ENCODE measurements at regions not wholly inside any gene's neighbourhood (a gene's known extent, or its start where the extent isn't known, plus 50 kb on each side); places are given as distances from the start of the nearest gene placed in this dataset.

- TF ChIP-seq FIP1L1 (IDR thresholded peaks at IDR 0.05; ENCODE audit: low read depth, low read length, poor library complexity, severe bottlenecking) (no peak), NR1H2 (CRISPR knock-in tag; IDR thresholded peaks at IDR 0.05) (no peak), TBL1XR1 (IDR thresholded peaks at IDR 0.05; ENCODE audit: low read length in 2 of 2) (no peak), CAMTA2 (CRISPR knock-in tag; conservative IDR thresholded peaks at IDR 0.05) (no peak), ARID3A (IDR thresholded peaks at IDR 0.05; ENCODE audit: borderline replicate concordance, low read depth, low read length) (no peak), ZNF561 (CRISPR knock-in tag; conservative IDR thresholded peaks at IDR 0.05) (no peak), LEF1 (IDR thresholded peaks at IDR 0.05) (no peak), ZNF3 (CRISPR knock-in tag; IDR thresholded peaks at IDR 0.05) (no peak), MGA (IDR thresholded peaks at IDR 0.05) (peak; percentile 67), HNRNPH1 (optimal IDR thresholded peaks at IDR 0.05; ENCODE audit: low read depth, low read length) (no peak), ZNF766 (CRISPR knock-in tag; conservative IDR thresholded peaks at IDR 0.05) (peak; percentile 64; the same call in 1 of the 2 replicates), ETV6 (IDR thresholded peaks at IDR 0.05; ENCODE audit: borderline replicate concordance in 1 of 2, low read depth in 2 of 2, low read length in 1 of 2) (no peak), ETV6 (CRISPR knock-in tag; IDR thresholded peaks at IDR 0.05; ENCODE audit: borderline replicate concordance) (no peak), TAF7 (tag; IDR thresholded peaks at IDR 0.05) (no peak), BRCA1 (IDR thresholded peaks at IDR 0.05) (no peak), BRCA1 (CRISPR knock-in tag; IDR thresholded peaks at IDR 0.05) (no peak), ZNF583 (CRISPR knock-in tag; IDR thresholded peaks at IDR 0.05) (no peak), ZNF780A (CRISPR knock-in tag; IDR thresholded peaks at IDR 0.05) (no peak), IRF2 (CRISPR knock-in tag; IDR thresholded peaks at IDR 0.05) (no peak)
These were observed 159.6 kb downstream of the TOMM20 start (continued) for GRCh38 chr1:234969011-234969441.

All from K562 (cell line).